ENCODE measurements at regions not wholly inside any gene's neighbourhood (a gene's known extent, or its start where the extent isn't known, plus 50 kb on each side); places are given as distances from the start of the nearest gene placed in this dataset.
"Not testable (repeated sequence)": the region's sequence is repeated elsewhere in the genome, so short reads cannot be mapped to it uniquely, and the experiment has no call there.

GRCh38 chr1:221972276-221973235, 230.7 kb upstream of the DUSP10 start:
- Histone ChIP-seq H3K79me2 (ENCODE audit: insufficient read depth) (no peaks in the 10 kb centered on the region), H3K36me3 (ENCODE audit: low read depth) (no peaks in the 10 kb centered on the region), H2AFZ (no peak overlapping the region), H3K27ac (no peak overlapping the region), H3K4me1 (ENCODE audit: insufficient read depth) (no peaks in the 10 kb centered on the region), H3K4me2 (ENCODE audit: unreplicated experiment) (no peak overlapping the region), H3K27me3 (replicated peaks; ENCODE audit: insufficient read depth) (no peaks in the 10 kb centered on the region), H3F3A (ENCODE audit: insufficient read depth) (no peaks in the 10 kb centered on the region), H3K9me3 (ENCODE audit: low read depth) (no peaks in the 10 kb centered on the region), H3K9ac (no peak overlapping the region), H3K9me2 (ENCODE audit: insufficient read depth) (no peaks in the 10 kb centered on the region), H3K4me3 (no peak overlapping the region), H4K20me1 (ENCODE audit: insufficient read depth) (no peaks in the 10 kb centered on the region)
- TF ChIP-seq EZH2 (IDR thresholded peaks at IDR 0.05; ENCODE audit: insufficient read depth, poor library complexity, severe bottlenecking) (no peak), EZH2phosphoT487 (IDR thresholded peaks at IDR 0.05; ENCODE audit: insufficient read depth, low read depth) (no peak)
- in situ Hi-C loops (cut with MboI), result no loop called here
- WGBS, 2 experiments (ENCODE audit: low coverage in 1 of 2, low lambda C conversion rate in 2 of 2, missing lambda C conversion rate in 2 of 2), result 95 to 96% methylated on average over 9 of the region's 10 CpGs
- no peak for DNase-seq

DNA sequence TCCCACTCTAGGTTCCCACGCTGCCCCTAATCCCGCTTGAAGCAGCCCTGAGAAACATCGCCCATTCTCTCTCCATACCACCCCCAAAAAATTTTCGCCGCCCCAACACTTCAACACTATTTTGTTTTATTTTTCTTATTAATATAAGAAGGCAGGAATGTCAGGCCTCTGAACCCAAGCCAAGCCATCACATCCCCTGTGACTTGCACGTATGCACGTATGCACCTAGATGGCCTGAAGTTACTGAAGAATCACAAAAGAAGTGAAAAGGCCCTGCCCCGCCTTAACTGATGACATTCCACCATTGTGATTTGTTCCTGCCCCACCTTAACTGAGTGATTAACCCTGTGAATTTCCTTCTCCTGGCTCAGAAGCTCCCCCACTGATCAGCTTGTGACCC, 229.1 kb upstream of the DUSP10 start:
- in situ Hi-C loops (cut with MboI); H3K79me2 ChIP-seq (ENCODE audit: insufficient read depth): not testable (repeated sequence)

GRCh38 chr1:221969298-221969858, 227.5 kb upstream of the DUSP10 start:
- H3K36me3 ChIP-seq (ENCODE audit: low read depth); in situ Hi-C loops (cut with MboI); H3K27ac ChIP-seq; H3K4me2 ChIP-seq (ENCODE audit: unreplicated experiment); H2AFZ ChIP-seq; H3K4me3 ChIP-seq; H3K9me3 ChIP-seq (ENCODE audit: low read depth); H3K27me3 ChIP-seq (replicated peaks; ENCODE audit: insufficient read depth); H3F3A ChIP-seq (ENCODE audit: insufficient read depth); DNase-seq; H3K79me2 ChIP-seq (ENCODE audit: insufficient read depth); H3K4me1 ChIP-seq (ENCODE audit: insufficient read depth); H3K9me2 ChIP-seq (ENCODE audit: insufficient read depth); H3K9ac ChIP-seq; H4K20me1 ChIP-seq (ENCODE audit: insufficient read depth): not testable (repeated sequence)
- WGBS, 2 experiments (ENCODE audit: low coverage in 1 of 2, low lambda C conversion rate in 2 of 2, missing lambda C conversion rate in 2 of 2), result 78 to 81% methylated on average over 6 of the region's 6 CpGs

More for the DNA sequence above, 229.1 kb upstream of the DUSP10 start:
- WGBS, 2 experiments (ENCODE audit: low coverage in 1 of 2, low lambda C conversion rate in 2 of 2, missing lambda C conversion rate in 2 of 2), result 97 to 98% methylated on average over 8 of the region's 8 CpGs
- H3K9me2 ChIP-seq (ENCODE audit: insufficient read depth); DNase-seq; H3K27ac ChIP-seq; H2AFZ ChIP-seq; H4K20me1 ChIP-seq (ENCODE audit: insufficient read depth); H3F3A ChIP-seq (ENCODE audit: insufficient read depth); H3K9me3 ChIP-seq (ENCODE audit: low read depth); H3K27me3 ChIP-seq (replicated peaks; ENCODE audit: insufficient read depth); H3K4me1 ChIP-seq (ENCODE audit: insufficient read depth); H3K36me3 ChIP-seq (ENCODE audit: low read depth); H3K4me2 ChIP-seq (ENCODE audit: unreplicated experiment); H3K9ac ChIP-seq; H3K4me3 ChIP-seq: not testable (repeated sequence)

GRCh38 chr1:221967538-221967937, 225.6 kb upstream of the DUSP10 start:
- H3K4me2 ChIP-seq (ENCODE audit: unreplicated experiment); in situ Hi-C loops (cut with MboI); H3K4me1 ChIP-seq (ENCODE audit: insufficient read depth); H3K9ac ChIP-seq; H3K9me2 ChIP-seq (ENCODE audit: insufficient read depth); H4K20me1 ChIP-seq (ENCODE audit: insufficient read depth); H2AFZ ChIP-seq; H3K79me2 ChIP-seq (ENCODE audit: insufficient read depth); H3K4me3 ChIP-seq; H3K27me3 ChIP-seq (replicated peaks; ENCODE audit: insufficient read depth); H3F3A ChIP-seq (ENCODE audit: insufficient read depth); H3K36me3 ChIP-seq (ENCODE audit: low read depth); H3K9me3 ChIP-seq (ENCODE audit: low read depth); H3K27ac ChIP-seq; DNase-seq: not testable (repeated sequence)
- WGBS, 2 experiments (ENCODE audit: low coverage in 1 of 2, low lambda C conversion rate in 2 of 2, missing lambda C conversion rate in 2 of 2), result 79 to 83% methylated on average over 9 of the region's 9 CpGs

GRCh38 chr1:221966888-221967287, 225.0 kb upstream of the DUSP10 start:
- Histone ChIP-seq H3K4me1 (ENCODE audit: insufficient read depth) (peaks cover 13% of the 10 kb centered on the region), H3F3A (ENCODE audit: insufficient read depth) (peaks cover 13% of the 10 kb centered on the region)
- H3K4me3 ChIP-seq; H3K79me2 ChIP-seq (ENCODE audit: insufficient read depth); H3K9ac ChIP-seq; H4K20me1 ChIP-seq (ENCODE audit: insufficient read depth); H3K27me3 ChIP-seq (replicated peaks; ENCODE audit: insufficient read depth); H3K36me3 ChIP-seq (ENCODE audit: low read depth); H3K27ac ChIP-seq; in situ Hi-C loops (cut with MboI); H3K4me2 ChIP-seq (ENCODE audit: unreplicated experiment); H3K9me3 ChIP-seq (ENCODE audit: low read depth); H3K9me2 ChIP-seq (ENCODE audit: insufficient read depth); H2AFZ ChIP-seq; DNase-seq: not testable (repeated sequence)
- 88 to 90% methylated on average over 6 to 7 of the region's 7 CpGs for WGBS, 2 experiments (ENCODE audit: low coverage in 1 of 2, low lambda C conversion rate in 2 of 2, missing lambda C conversion rate in 2 of 2)

DNA sequence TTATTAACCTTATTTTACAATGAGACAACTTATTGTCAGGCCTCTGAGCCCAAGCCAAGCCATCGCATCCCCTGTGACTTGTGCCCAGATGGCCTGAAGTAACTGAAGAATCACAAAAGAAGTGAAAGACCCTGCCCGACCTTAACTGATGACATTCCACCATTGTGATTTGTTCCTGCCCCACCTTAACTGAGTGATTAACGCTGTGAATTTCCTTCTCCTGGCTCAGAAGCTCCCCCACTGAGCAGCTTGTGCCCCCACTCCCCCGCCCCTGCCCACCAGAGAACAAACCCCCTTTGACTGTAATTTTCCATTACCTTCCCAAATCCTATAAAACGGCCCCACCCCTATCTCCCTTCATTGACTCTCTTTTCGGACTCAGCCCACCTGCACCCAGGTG, 224.0 kb upstream of the DUSP10 start:
- not testable (repeated sequence) for H3K27me3 ChIP-seq (replicated peaks; ENCODE audit: insufficient read depth)

More for the DNA sequence above, 224.0 kb upstream of the DUSP10 start:
- H2AFZ ChIP-seq; in situ Hi-C loops (cut with MboI); H3K27ac ChIP-seq; H3K9me2 ChIP-seq (ENCODE audit: insufficient read depth); H3K4me3 ChIP-seq; H3K9me3 ChIP-seq (ENCODE audit: low read depth); H4K20me1 ChIP-seq (ENCODE audit: insufficient read depth); H3K4me2 ChIP-seq (ENCODE audit: unreplicated experiment); H3K36me3 ChIP-seq (ENCODE audit: low read depth); H3K79me2 ChIP-seq (ENCODE audit: insufficient read depth); H3K9ac ChIP-seq; DNase-seq: not testable (repeated sequence)
- peaks cover 23% of the 10 kb centered on the region for H3K4me1 ChIP-seq (ENCODE audit: insufficient read depth)
- 75 to 80% methylated on average over 5 to 6 of the region's 6 CpGs for WGBS, 2 experiments (ENCODE audit: low coverage in 1 of 2, low lambda C conversion rate in 2 of 2, missing lambda C conversion rate in 2 of 2)
- peaks cover 19% of the 10 kb centered on the region for H3F3A ChIP-seq (ENCODE audit: insufficient read depth)

Data from GM23248 (cell line).